ENCODE measurements at regions not wholly inside any gene's neighbourhood (a gene's known extent, or its start where the extent isn't known, plus 50 kb on each side); places are given as distances from the start of the nearest gene placed in this dataset.
"Not testable (repeated sequence)": the region's sequence is repeated elsewhere in the genome, so short reads cannot be mapped to it uniquely, and the experiment has no call there.

- Histone ChIP-seq H3K4me3 (ENCODE audit: low read length in 2 of 2) (no peak overlapping the region), H3K4me1 (ENCODE audit: control insufficient read depth, insufficient read depth, low read length) (no peaks in the 10 kb centered on the region), H3K27me3 (ENCODE audit: control insufficient read depth in 1 of 2, insufficient read depth in 2 of 2, low read length in 2 of 2) (peaks cover 0 to 10% of the 10 kb centered on the region in 2 donors), H3K36me3 (ENCODE audit: control insufficient read depth in 2 of 2, insufficient read depth in 2 of 2, low read length in 2 of 2) (no peaks in the 10 kb centered on the region), H3K9me3 (ENCODE audit: control insufficient read depth in 2 of 2, low read length in 2 of 2) (no peaks in the 10 kb centered on the region), H3K9ac (ENCODE audit: low read length in 2 of 2) (no peak overlapping the region), H3K27ac (ENCODE audit: low read length) (no peak overlapping the region)
Measured at GRCh38 chr22:47421846-47422245, 659.4 kb downstream of the TBC1D22A start.

- no peaks in the 10 kb centered on the region for H3K36me3 ChIP-seq (ENCODE audit: control insufficient read depth in 2 of 2, insufficient read depth in 2 of 2, low read length in 2 of 2)
- H3K27me3 ChIP-seq (ENCODE audit: control insufficient read depth in 1 of 2, insufficient read depth in 2 of 2, low read length in 2 of 2), result peaks cover 0 to 10% of the 10 kb centered on the region in 2 donors
Measured at GRCh38 chr22:47420211-47420610, 657.8 kb downstream of the TBC1D22A start.

GRCh38 chr22:47419239-47419638 is 656.8 kb downstream of the TBC1D22A start:
- Histone ChIP-seq H3K4me1 (ENCODE audit: control insufficient read depth, insufficient read depth, low read length) (no peaks in the 10 kb centered on the region), H3K27me3 (ENCODE audit: control insufficient read depth in 1 of 2, insufficient read depth in 2 of 2, low read length in 2 of 2) (peaks cover 0 to 7% of the 10 kb centered on the region in 2 donors), H3K36me3 (ENCODE audit: control insufficient read depth in 2 of 2, insufficient read depth in 2 of 2, low read length in 2 of 2) (no peaks in the 10 kb centered on the region), H3K4me3 (ENCODE audit: low read length in 2 of 2) (no peak overlapping the region), H3K27ac (ENCODE audit: low read length) (no peak overlapping the region), H3K9ac (ENCODE audit: low read length in 2 of 2) (no peak overlapping the region), H3K9me3 (ENCODE audit: control insufficient read depth in 2 of 2, low read length in 2 of 2) (no peaks in the 10 kb centered on the region)

More at GRCh38 chr22:47420211-47420610, 657.8 kb downstream of the TBC1D22A start:
- Histone ChIP-seq H3K27ac (ENCODE audit: low read length) (no peak overlapping the region), H3K4me1 (ENCODE audit: control insufficient read depth, insufficient read depth, low read length) (no peaks in the 10 kb centered on the region), H3K4me3 (ENCODE audit: low read length in 2 of 2) (no peak overlapping the region), H3K9ac (ENCODE audit: low read length in 2 of 2) (no peak overlapping the region), H3K9me3 (ENCODE audit: control insufficient read depth in 2 of 2, low read length in 2 of 2) (no peaks in the 10 kb centered on the region)

GRCh38 chr22:47417699-47418098 is 655.2 kb downstream of the TBC1D22A start:
- Histone ChIP-seq H3K27ac (ENCODE audit: low read length) (no peak overlapping the region), H3K4me1 (ENCODE audit: control insufficient read depth, insufficient read depth, low read length) (no peaks in the 10 kb centered on the region), H3K9me3 (ENCODE audit: control insufficient read depth in 2 of 2, low read length in 2 of 2) (no peaks in the 10 kb centered on the region), H3K27me3 (ENCODE audit: control insufficient read depth in 1 of 2, insufficient read depth in 2 of 2, low read length in 2 of 2) (peaks cover 0 to 4% of the 10 kb centered on the region in 2 donors), H3K9ac (ENCODE audit: low read length in 2 of 2) (no peak overlapping the region), H3K4me3 (ENCODE audit: low read length in 2 of 2) (no peak overlapping the region), H3K36me3 (ENCODE audit: control insufficient read depth in 2 of 2, insufficient read depth in 2 of 2, low read length in 2 of 2) (no peaks in the 10 kb centered on the region)

GRCh38 chr22:47411006-47411405 is 648.6 kb downstream of the TBC1D22A start:
- no peak overlapping the region for H3K9ac ChIP-seq (ENCODE audit: low read length in 2 of 2)
- H3K4me1 ChIP-seq (ENCODE audit: control insufficient read depth, insufficient read depth, low read length), result no peaks in the 10 kb centered on the region
- no peak overlapping the region for H3K4me3 ChIP-seq (ENCODE audit: low read length in 2 of 2)
- no peak overlapping the region for H3K27ac ChIP-seq (ENCODE audit: low read length)
- H3K9me3 ChIP-seq (ENCODE audit: control insufficient read depth in 2 of 2, low read length in 2 of 2), result no peaks in the 10 kb centered on the region
- H3K36me3 ChIP-seq (ENCODE audit: control insufficient read depth in 2 of 2, insufficient read depth in 2 of 2, low read length in 2 of 2), result no peaks in the 10 kb centered on the region
- peaks cover 4 to 11% of the 10 kb centered on the region in 2 donors for H3K27me3 ChIP-seq (ENCODE audit: control insufficient read depth in 1 of 2, insufficient read depth in 2 of 2, low read length in 2 of 2)

- peaks cover 4 to 11% of the 10 kb centered on the region in 2 donors for H3K27me3 ChIP-seq (ENCODE audit: control insufficient read depth in 1 of 2, insufficient read depth in 2 of 2, low read length in 2 of 2)
- H3K27ac ChIP-seq (ENCODE audit: low read length), result no peak overlapping the region
- no peak overlapping the region for H3K4me3 ChIP-seq (ENCODE audit: low read length in 2 of 2)
- H3K9me3 ChIP-seq (ENCODE audit: control insufficient read depth in 2 of 2, low read length in 2 of 2), result no peaks in the 10 kb centered on the region
- no peaks in the 10 kb centered on the region for H3K4me1 ChIP-seq (ENCODE audit: control insufficient read depth, insufficient read depth, low read length)
- H3K36me3 ChIP-seq (ENCODE audit: control insufficient read depth in 2 of 2, insufficient read depth in 2 of 2, low read length in 2 of 2), result no peaks in the 10 kb centered on the region
- H3K9ac ChIP-seq (ENCODE audit: low read length in 2 of 2), result no peak overlapping the region
Measured at GRCh38 chr22:47409539-47410275, 647.3 kb downstream of the TBC1D22A start.

- H3K9me3 ChIP-seq (ENCODE audit: control insufficient read depth in 2 of 2, low read length in 2 of 2), result no peaks in the 10 kb centered on the region
- H3K4me3 ChIP-seq (ENCODE audit: low read length in 2 of 2), result no peak overlapping the region
- peaks cover 4 to 11% of the 10 kb centered on the region in 2 donors for H3K27me3 ChIP-seq (ENCODE audit: control insufficient read depth in 1 of 2, insufficient read depth in 2 of 2, low read length in 2 of 2)
- no peaks in the 10 kb centered on the region for H3K36me3 ChIP-seq (ENCODE audit: control insufficient read depth in 2 of 2, insufficient read depth in 2 of 2, low read length in 2 of 2)
- no peaks in the 10 kb centered on the region for H3K4me1 ChIP-seq (ENCODE audit: control insufficient read depth, insufficient read depth, low read length)
- H3K9ac ChIP-seq (ENCODE audit: low read length in 2 of 2), result no peak overlapping the region
- no peak overlapping the region for H3K27ac ChIP-seq (ENCODE audit: low read length)
Measured at GRCh38 chr22:47408409-47408808, 646.0 kb downstream of the TBC1D22A start.

- Histone ChIP-seq H3K9ac (ENCODE audit: low read length in 2 of 2) (no peak overlapping the region), H3K9me3 (ENCODE audit: control insufficient read depth in 2 of 2, low read length in 2 of 2) (no peaks in the 10 kb centered on the region), H3K4me1 (ENCODE audit: control insufficient read depth, insufficient read depth, low read length) (no peaks in the 10 kb centered on the region), H3K36me3 (ENCODE audit: control insufficient read depth in 2 of 2, insufficient read depth in 2 of 2, low read length in 2 of 2) (no peaks in the 10 kb centered on the region), H3K4me3 (ENCODE audit: low read length in 2 of 2) (no peak overlapping the region), H3K27ac (ENCODE audit: low read length) (no peak overlapping the region), H3K27me3 (ENCODE audit: control insufficient read depth in 1 of 2, insufficient read depth in 2 of 2, low read length in 2 of 2) (peaks cover 8 to 13% of the 10 kb centered on the region in 2 donors)
Measured at GRCh38 chr22:47407461-47408025, 645.1 kb downstream of the TBC1D22A start.

GRCh38 chr22:47406896-47407295 is 644.4 kb downstream of the TBC1D22A start:
- Histone ChIP-seq H3K9me3 (ENCODE audit: control insufficient read depth in 2 of 2, low read length in 2 of 2) (no peaks in the 10 kb centered on the region), H3K4me3 (ENCODE audit: low read length in 2 of 2) (no peak overlapping the region), H3K27ac (ENCODE audit: low read length) (no peak overlapping the region), H3K36me3 (ENCODE audit: control insufficient read depth in 2 of 2, insufficient read depth in 2 of 2, low read length in 2 of 2) (no peaks in the 10 kb centered on the region), H3K9ac (ENCODE audit: low read length in 2 of 2) (no peak overlapping the region), H3K4me1 (ENCODE audit: control insufficient read depth, insufficient read depth, low read length) (no peaks in the 10 kb centered on the region), H3K27me3 (ENCODE audit: control insufficient read depth in 1 of 2, insufficient read depth in 2 of 2, low read length in 2 of 2) (peaks cover 8 to 13% of the 10 kb centered on the region in 2 donors)

GRCh38 chr22:47406180-47406834 is 643.9 kb downstream of the TBC1D22A start:
- Histone ChIP-seq H3K4me3 (ENCODE audit: low read length in 2 of 2) (no peak overlapping the region), H3K36me3 (ENCODE audit: control insufficient read depth in 2 of 2, insufficient read depth in 2 of 2, low read length in 2 of 2) (no peaks in the 10 kb centered on the region), H3K9ac (ENCODE audit: low read length in 2 of 2) (no peak overlapping the region), H3K9me3 (ENCODE audit: control insufficient read depth in 2 of 2, low read length in 2 of 2) (no peaks in the 10 kb centered on the region), H3K4me1 (ENCODE audit: control insufficient read depth, insufficient read depth, low read length) (no peaks in the 10 kb centered on the region), H3K27ac (ENCODE audit: low read length) (no peak overlapping the region), H3K27me3 (ENCODE audit: control insufficient read depth in 1 of 2, insufficient read depth in 2 of 2, low read length in 2 of 2) (peaks cover 8 to 13% of the 10 kb centered on the region in 2 donors)

GRCh38 chr22:47405222-47405621 is 642.8 kb downstream of the TBC1D22A start:
- peaks cover 7 to 11% of the 10 kb centered on the region in 2 donors for H3K27me3 ChIP-seq (ENCODE audit: control insufficient read depth in 1 of 2, insufficient read depth in 2 of 2, low read length in 2 of 2)
- not testable (repeated sequence) for H3K9me3 ChIP-seq (ENCODE audit: control insufficient read depth in 2 of 2, low read length in 2 of 2); H3K36me3 ChIP-seq (ENCODE audit: control insufficient read depth in 2 of 2, insufficient read depth in 2 of 2, low read length in 2 of 2); H3K9ac ChIP-seq (ENCODE audit: low read length in 2 of 2); H3K4me1 ChIP-seq (ENCODE audit: control insufficient read depth, insufficient read depth, low read length); H3K27ac ChIP-seq (ENCODE audit: low read length); H3K4me3 ChIP-seq (ENCODE audit: low read length in 2 of 2)

Data from stomach smooth muscle (tissue), 2 donors.